GM10248 (cell line): ENCODE measurements at regions not wholly inside any gene's neighbourhood (a gene's known extent, or its start where the extent isn't known, plus 50 kb on each side); places are given as distances from the start of the nearest gene placed in this dataset.

Experiments used
- CTCF ChIA-PET: fragments of 300-600 bp; sonication (Branson Sonifier 250); formaldehyde crosslinking; extraction: SDS; loops from one replicate; lab custom pipeline; 2021; ENCODE audit warnings: antibody characterized with exemption; lab: Yijun Ruan, JAX
- POLR2A ChIA-PET: fragments of 350-650 bp; sonication (Branson Sonifier 250); formaldehyde crosslinking; extraction: SDS; loops from one replicate; lab custom pipeline; 2020; ENCODE audit warnings: antibody characterized with exemption; lab: Yijun Ruan, JAX
- DNase-seq: peaks from one replicate; pipeline ENCODE4 v3.0.0; 2012; ENCODE audit errors: extremely low spot score
- TF ChIP-seq, protein P1 (sequence below): IDR thresholded peaks from 2 replicates; pipeline ENCODE4 v1.5.1; 2012; ENCODE audit warnings: mild to moderate bottlenecking, low read depth; ENCODE audit errors: extremely low read depth, missing control alignments, control extremely low read depth

DNA sequence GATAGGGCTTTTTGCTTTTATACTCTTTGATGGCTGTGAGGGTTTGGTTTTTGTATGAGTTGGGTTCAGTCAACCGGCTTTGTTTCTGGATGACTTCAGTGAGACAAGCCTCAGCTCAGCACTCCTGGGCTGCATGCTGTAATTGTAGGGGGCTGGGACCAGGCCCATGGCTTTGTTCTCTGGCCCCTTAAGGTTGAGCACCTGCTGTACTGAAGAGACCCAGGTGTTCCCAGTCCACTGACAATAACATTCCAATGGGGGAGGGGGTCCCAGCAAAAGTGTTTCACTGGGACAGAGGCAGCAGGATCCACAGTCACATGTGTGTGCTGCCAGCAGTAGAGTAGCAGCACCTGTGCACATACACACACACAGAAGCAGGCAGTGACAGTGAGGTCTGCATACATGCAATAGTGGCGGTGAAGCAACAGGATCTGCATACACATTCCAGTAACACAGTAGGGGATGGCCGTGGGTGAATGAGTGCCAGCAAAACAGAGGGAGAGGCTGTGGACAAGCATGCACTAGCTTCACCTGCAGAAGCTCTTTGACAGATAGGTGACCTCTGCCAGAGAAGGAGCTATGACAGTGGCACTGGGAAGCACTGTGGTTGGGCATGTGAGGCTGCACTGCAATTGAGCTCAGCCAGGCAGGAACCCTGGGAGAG lies 240.4 kb downstream of the ASCL1 start:
- ChIA-PET POLR2A (no interaction called here), CTCF (interaction anchor here (1.0 to 1.8 kb wide), 2 partner anchors 17 to 315 kb away, joined by 3 to 5 read pairs; no protein-coding TSS in a partner anchor)
- no peak for DNase-seq
- TF ChIP-seq, protein P1, sequence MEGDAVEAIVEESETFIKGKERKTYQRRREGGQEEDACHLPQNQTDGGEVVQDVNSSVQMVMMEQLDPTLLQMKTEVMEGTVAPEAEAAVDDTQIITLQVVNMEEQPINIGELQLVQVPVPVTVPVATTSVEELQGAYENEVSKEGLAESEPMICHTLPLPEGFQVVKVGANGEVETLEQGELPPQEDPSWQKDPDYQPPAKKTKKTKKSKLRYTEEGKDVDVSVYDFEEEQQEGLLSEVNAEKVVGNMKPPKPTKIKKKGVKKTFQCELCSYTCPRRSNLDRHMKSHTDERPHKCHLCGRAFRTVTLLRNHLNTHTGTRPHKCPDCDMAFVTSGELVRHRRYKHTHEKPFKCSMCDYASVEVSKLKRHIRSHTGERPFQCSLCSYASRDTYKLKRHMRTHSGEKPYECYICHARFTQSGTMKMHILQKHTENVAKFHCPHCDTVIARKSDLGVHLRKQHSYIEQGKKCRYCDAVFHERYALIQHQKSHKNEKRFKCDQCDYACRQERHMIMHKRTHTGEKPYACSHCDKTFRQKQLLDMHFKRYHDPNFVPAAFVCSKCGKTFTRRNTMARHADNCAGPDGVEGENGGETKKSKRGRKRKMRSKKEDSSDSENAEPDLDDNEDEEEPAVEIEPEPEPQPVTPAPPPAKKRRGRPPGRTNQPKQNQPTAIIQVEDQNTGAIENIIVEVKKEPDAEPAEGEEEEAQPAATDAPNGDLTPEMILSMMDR = no peak

DNA sequence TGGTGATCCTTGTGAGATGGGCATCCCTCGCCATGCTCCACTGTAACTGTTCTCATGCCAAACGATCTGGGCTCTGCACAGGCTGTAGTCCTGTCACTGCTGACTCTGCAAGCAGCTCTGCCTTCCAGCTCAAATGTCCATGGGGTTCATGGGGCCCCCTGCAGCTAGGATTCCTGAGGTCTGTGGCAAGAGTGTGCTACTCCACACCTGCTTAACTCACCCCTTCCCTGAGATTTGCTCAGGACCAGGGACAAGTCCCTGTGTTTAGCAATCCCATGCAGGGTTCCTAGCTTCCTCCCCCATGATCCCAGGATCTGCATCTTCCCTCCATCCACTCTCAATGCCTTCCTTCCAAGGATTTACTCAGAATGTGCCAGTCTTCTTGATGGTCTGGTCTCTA lies 241.0 kb downstream of the ASCL1 start:
- POLR2A ChIA-PET = no interaction called here
- TF ChIP-seq, protein P1 = no peak
- DNase-seq = no peak
- CTCF ChIA-PET = interaction anchor here (1.0 kb wide), 1 partner anchor 315 kb away, joined by 3 read pairs; no protein-coding TSS in a partner anchor

DNA sequence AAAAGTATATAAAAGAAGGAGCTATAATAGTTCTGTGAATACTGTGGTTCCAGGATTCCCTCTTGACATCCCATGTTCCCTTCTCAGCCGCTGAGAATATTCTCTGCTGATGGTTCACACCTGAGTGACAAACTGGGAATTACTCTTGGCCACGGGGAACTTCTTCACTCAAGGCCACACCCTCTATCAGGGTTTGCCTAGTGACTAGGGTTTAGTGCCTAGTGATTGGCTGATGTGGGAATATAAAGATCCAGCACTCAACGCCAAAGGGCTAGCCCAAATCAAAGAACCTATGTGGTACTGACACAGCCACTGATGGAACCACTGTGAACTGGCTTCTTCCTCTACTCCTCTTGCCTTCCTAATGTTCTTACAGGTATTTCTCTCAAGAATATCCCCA lies 248.4 kb downstream of the ASCL1 start:
- DNase-seq = no peak
- ChIA-PET CTCF (interaction anchor here (1.2 to 1.8 kb wide), 2 partner anchors 16 to 25 kb away, joined by 4 read pairs; no protein-coding TSS in a partner anchor), POLR2A (no interaction called here)
- TF ChIP-seq, protein P1 = no peak

DNA sequence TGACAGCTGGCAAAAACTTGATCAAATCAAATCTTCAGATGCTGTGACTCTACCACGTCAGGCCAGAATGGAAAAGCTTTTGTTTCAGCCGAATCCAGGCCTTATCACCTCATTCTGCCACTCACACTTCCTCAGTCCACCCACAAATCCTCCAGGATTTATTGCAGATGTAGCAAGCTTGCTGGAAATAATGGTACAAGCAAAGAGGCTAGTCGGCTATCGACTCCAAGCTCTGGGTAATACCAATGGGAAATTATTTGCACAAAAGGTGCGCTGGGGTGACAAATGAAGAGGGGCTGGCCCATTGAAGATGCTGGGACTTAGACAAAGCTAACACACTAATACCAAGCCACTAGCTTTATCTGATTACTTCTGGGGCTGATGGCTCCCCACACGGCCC lies 250.5 kb downstream of the ASCL1 start:
- TF ChIP-seq, protein P1 = no peak
- CTCF ChIA-PET = no interaction called here
- no peak for DNase-seq
- POLR2A ChIA-PET = no interaction called here

DNA sequence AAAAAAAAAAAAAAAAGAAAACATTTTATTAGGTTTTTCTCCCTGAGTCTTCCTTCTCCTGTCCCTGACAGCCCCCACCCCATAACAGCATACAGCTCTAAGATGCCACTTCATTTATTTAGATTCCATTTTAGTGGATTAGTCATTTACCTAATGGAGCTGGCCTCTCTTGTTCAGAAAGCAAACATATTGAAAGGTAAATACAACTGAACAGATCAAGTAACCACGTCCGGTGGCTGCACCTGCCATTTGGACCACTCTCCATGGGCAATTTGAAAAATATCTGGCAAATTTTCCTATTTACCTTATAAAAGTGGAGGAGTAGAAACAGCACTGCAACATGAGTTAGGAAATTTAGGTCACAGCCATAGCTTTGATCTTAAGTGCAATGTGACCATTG lies 254.6 kb downstream of the C12orf42 start:
- no peak for DNase-seq
- ChIA-PET CTCF (no interaction called here), POLR2A (no interaction called here)
- TF ChIP-seq, protein P1 = no peak

DNA sequence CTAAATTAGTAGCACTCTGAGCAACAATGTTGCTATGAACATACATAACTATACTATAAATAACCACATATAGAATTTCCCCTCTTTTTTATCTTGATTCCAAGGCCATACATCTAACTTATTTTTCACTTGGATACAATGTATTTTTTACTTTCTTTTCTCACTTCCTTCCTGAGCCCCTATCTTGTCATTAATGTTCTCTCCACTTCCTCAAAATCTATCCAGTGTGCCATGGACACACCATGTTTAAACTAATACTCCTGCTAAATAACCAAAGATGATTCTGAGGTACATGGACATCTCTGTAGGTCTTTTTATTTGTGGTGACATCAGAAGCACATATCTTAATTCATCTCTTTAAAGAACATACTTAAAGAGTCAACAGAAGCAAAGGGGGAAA lies 251.2 kb downstream of the C12orf42 start:
- ChIA-PET CTCF (no interaction called here), POLR2A (no interaction called here)
- TF ChIP-seq, protein P1 = no peak
- DNase-seq = no peak
